ENCODE measurements at regions not wholly inside any gene's neighbourhood (a gene's known extent, or its start where the extent isn't known, plus 50 kb on each side); places are given as distances from the start of the nearest gene placed in this dataset.

GRCh38 chr6:14354919-14355572, 237.5 kb downstream of the CD83 start:
- TF ChIP-seq CTCF (IDR thresholded peaks at IDR 0.05; ENCODE audit: poor library complexity, severe bottlenecking) (no peak), TAF1 (IDR thresholded peaks at IDR 0.05; ENCODE audit: low read depth) (no peak), EP300 (conservative IDR thresholded peaks at IDR 0.05; ENCODE audit: poor library complexity, severe bottlenecking) (no peak), POLR2AphosphoS5 (IDR thresholded peaks at IDR 0.05) (no peak), EZH2 (IDR thresholded peaks at IDR 0.05; ENCODE audit: borderline replicate concordance, insufficient read depth, low read length, poor library complexity, severe bottlenecking) (no peak), RAD21 (conservative IDR thresholded peaks at IDR 0.05) (no peak)
